Activated T-cell treated with anti-CD3 and anti-CD28 coated beads, Interleukin-2, amount 50 U/mL, for 72 hours (primary cell): ENCODE measurements at regions not wholly inside any gene's neighbourhood (a gene's known extent, or its start where the extent isn't known, plus 50 kb on each side); places are given as distances from the start of the nearest gene placed in this dataset.
"Not testable (repeated sequence)": the region's sequence is repeated elsewhere in the genome, so short reads cannot be mapped to it uniquely, and the experiment has no call there.

Experiments
- ATAC-seq, 2 donors: fragments of 150-1000 bp; cut with Tn5 transposase; replicated peaks in 1 of 2; 2 replicates each; pipeline ENCODE4 v1.10.0; 2021; ENCODE audit warnings: moderate library complexity in 2 of 2, mild to moderate bottlenecking in 1 of 2
- DNase-seq, 2 donors: peaks; one replicate each; pipeline ENCODE4 v3.0.0; 2021 to 2022; ENCODE audit warnings: mixed read lengths in 1 of 2
- H3K27ac Mint-ChIP-seq: one replicate; pipeline ENCODE4 v1.8.0; 2022; ENCODE audit warnings: mild to moderate bottlenecking, moderate library complexity, mixed read lengths
- H3K27me3 Mint-ChIP-seq: one replicate; pipeline ENCODE4 v1.8.0; 2022; ENCODE audit warnings: low read depth, mixed read lengths
- H3K36me3 Mint-ChIP-seq, 2 donors: one replicate each; pipeline ENCODE4 v1.8.0; 2022; ENCODE audit warnings: mixed read lengths in 2 of 2, mild to moderate bottlenecking in 1 of 2; ENCODE audit not compliant: insufficient read depth in 2 of 2
- H3K4me1 Mint-ChIP-seq: one replicate; pipeline ENCODE4 v1.8.0; 2022; ENCODE audit warnings: low read depth, mixed read lengths
- H3K4me3 Mint-ChIP-seq, 2 donors: one replicate each; pipeline ENCODE4 v1.8.0; 2022; ENCODE audit warnings: mild to moderate bottlenecking in 2 of 2, mixed read lengths in 2 of 2, moderate library complexity in 2 of 2
- H3K9me3 Mint-ChIP-seq, 2 donors: one replicate each; pipeline ENCODE4 v1.8.0; 2022; ENCODE audit warnings: mixed read lengths in 2 of 2

DNA sequence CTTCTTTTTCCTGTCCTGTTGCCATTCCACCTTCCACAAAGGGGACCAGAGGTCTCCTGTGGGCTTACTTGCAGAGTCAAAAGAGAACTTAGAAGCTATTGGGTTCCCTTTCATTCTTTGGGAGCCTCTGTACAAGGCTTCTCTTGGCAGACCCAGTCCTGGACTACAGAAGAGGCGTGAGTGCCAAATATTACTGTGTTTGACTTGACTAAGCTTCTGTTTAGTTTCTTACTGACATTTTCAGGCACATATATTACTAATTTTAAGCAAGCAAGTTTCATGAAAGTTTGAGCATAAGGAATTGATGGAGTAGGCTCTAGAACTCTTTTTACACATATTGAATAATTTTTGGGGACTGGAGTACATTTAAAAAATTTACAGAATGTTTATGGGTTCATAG, 254.4 kb downstream of the HAPSTR1 start:
- H3K36me3 Mint-ChIP-seq: peaks cover 0 to 3% of the 10 kb centered on the region in 2 donors
- no peak overlapping the region for H3K4me3 Mint-ChIP-seq
- H3K27ac Mint-ChIP-seq: no peak overlapping the region
- peaks cover 3 to 7% of the 10 kb centered on the region in 2 donors for H3K9me3 Mint-ChIP-seq
- ATAC-seq: no peak
- no peaks in the 10 kb centered on the region for H3K27me3 Mint-ChIP-seq
- no peak for DNase-seq
- no peaks in the 10 kb centered on the region for H3K4me1 Mint-ChIP-seq

DNA sequence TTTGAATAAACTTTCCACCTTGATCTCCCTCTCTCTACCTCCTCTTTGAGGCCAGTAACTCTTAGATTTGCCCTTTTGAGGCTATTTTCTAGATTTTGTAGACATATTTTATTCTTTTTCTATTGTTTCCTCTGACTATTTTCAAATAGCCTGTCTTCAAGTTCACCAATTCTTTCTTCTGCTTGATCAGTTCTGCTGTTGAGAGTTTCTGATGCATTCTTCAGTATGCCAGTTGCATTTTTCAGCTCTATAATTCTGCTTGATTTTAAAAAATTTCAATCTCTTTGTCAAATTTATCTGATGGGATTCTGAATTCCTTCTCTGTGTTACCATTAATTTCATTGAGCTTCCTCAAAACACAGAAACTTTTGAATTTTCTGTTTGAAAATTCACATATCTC, 257.5 kb downstream of the HAPSTR1 start:
- Mint-ChIP-seq H3K27me3 (no peaks in the 10 kb centered on the region), H3K9me3 (peaks cover 5 to 7% of the 10 kb centered on the region in 2 donors), H3K4me1 (no peaks in the 10 kb centered on the region), H3K4me3 (no peak overlapping the region), H3K27ac (no peak overlapping the region), H3K36me3 (peaks cover 0 to 3% of the 10 kb centered on the region in 2 donors)
- no peak for ATAC-seq
- DNase-seq: no peak

DNA sequence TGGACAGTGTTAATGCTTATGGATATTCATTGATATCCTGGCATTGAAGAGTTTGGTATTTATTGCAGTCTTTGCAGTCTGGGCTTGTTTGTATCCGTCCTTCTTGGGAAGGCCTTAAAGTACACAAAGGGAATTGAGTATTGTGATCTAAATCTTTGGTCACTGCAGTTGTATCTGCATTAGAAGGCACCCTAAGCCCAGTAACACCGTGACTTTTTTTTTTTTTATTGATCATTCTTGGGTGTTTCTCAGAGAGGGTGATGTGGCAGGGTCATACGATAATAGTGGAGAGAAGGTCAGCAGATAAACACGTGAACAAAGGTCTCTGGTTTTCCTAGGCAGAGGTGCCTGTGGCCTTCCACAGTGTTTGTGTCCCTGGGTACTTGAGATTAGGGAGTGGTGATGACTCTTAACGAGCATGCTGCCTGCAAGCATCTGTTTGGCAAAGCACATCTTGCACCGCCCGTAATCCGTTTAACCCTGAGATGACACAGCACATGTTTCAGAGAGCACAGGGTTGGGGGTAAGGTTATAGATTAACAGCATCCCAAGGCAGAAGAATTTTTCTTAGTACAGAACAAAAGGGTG, 258.0 kb downstream of the HAPSTR1 start:
- H3K27ac Mint-ChIP-seq, H3K27me3 Mint-ChIP-seq, H3K4me1 Mint-ChIP-seq, ATAC-seq, H3K4me3 Mint-ChIP-seq, H3K9me3 Mint-ChIP-seq, H3K36me3 Mint-ChIP-seq, DNase-seq: not testable (repeated sequence)

DNA sequence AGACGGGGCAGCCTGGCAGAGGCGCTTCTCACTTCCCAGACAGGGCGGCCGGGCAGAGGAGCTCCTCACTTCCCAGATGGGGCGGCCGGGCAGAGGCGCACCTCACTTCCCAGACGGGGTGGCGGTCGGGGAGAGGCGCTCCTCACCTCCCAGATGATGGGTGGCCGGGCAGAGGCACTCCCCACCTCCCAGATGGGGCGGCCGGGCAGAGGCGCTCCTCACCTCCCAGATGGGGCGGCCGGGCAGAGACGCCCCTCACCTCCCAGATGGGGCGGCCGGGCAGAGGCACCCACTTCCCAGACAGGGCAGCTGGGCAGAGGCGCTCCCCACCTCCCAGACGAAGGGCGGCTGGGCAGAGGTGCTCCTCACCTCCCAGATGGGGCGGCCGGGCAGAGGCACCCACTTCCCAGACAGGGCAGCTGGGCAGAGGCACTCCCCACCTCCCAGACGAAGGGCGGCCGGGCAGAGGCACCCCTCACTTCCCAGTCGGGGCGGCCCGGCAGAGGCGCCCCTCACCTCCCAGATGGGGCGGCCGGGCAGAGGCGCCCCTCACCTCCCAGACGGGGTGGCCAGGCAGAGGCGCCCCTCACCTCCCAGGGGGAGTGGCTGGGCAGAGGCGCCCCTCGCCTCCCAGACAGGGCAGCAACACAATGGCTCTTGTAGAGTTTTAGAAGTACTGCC, 258.8 kb downstream of the HAPSTR1 start:
- H3K36me3 Mint-ChIP-seq, DNase-seq, H3K4me1 Mint-ChIP-seq, ATAC-seq, H3K27ac Mint-ChIP-seq, H3K4me3 Mint-ChIP-seq, H3K9me3 Mint-ChIP-seq, H3K27me3 Mint-ChIP-seq: not testable (repeated sequence)

DNA sequence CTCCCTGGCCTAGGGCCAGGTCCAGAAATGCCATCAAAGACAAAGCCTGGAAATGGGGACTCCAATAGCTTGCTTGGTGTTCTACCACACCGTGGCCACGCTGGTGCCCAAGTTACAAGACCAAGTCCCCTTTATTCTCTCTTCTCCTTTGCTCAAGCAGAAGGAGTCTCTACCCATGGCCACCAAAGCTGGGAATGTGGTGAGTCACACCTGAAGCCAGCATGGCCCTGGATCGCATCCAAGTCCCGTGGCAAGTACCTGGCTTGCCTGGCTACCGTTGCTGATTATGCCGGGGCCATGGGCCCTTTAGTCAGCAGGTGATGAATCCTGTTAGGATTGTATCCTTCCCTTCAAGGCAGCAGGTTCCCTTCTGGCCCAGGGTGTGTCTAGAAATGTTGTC, 260.0 kb downstream of the HAPSTR1 start:
- no peak for DNase-seq
- H3K36me3 Mint-ChIP-seq: peaks cover 0 to 3% of the 10 kb centered on the region in 2 donors
- H3K4me1 Mint-ChIP-seq: no peaks in the 10 kb centered on the region
- no peak overlapping the region for H3K4me3 Mint-ChIP-seq
- ATAC-seq: no peak
- no peaks in the 10 kb centered on the region for H3K27me3 Mint-ChIP-seq
- no peak overlapping the region for H3K27ac Mint-ChIP-seq
- H3K9me3 Mint-ChIP-seq: peaks cover 10% of the 10 kb centered on the region in 2 donors

DNA sequence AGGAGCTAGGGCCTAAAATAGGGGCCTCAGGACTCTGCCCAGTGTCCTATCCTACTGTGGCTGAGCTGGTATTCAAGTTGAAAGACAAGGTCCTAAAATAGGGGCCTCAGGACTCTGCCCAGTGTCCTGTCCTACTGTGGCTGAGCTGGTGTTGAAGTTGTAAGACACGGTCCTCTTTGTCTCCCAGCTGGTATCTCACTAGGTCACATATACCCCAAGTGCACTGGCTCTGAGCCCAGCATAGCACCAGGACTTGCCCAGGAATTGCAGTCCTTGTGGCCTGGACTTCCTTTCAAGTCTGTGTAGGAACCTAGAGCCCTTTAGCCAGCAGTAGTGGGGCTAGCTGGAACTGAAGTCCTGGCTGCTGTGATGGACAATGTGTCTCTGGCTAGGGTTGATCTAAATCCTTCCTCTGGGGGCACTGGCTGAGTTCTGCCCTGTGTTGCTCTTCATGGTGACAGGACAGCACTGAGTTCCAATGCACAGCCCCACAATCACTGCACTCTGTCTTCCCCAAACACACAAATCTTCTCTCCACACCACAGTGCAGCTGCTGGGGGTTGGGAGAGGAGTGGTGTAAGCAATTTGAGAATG, 260.5 kb downstream of the HAPSTR1 start:
- DNase-seq (no peak), ATAC-seq (no peak)
- Mint-ChIP-seq H3K27ac (no peak overlapping the region), H3K27me3 (no peaks in the 10 kb centered on the region), H3K9me3 (peaks cover 10 to 11% of the 10 kb centered on the region in 2 donors), H3K4me3 (no peak overlapping the region), H3K4me1 (no peaks in the 10 kb centered on the region), H3K36me3 (peaks cover 0 to 3% of the 10 kb centered on the region in 2 donors)

DNA sequence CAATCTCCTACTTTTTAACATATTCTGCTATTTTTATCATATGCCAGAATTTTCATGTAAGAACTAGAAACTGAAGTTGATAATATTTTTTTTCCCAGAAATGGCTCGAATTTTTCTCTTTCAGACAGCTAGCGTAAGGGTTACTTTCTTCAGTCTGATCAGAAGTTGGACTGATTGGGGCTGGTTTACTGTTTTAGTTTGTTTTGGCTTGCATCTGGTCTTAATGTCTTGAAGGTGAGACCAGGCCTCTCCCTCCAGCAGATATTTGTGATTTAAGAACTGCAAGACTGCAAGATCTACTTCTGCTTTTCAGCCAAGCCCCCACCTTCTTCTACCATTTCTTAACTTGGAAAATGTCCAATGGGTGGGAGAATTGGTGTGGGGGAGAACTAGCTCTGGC, 266.4 kb downstream of the HAPSTR1 start:
- peaks cover 0 to 5% of the 10 kb centered on the region in 2 donors for H3K36me3 Mint-ChIP-seq
- H3K4me3 Mint-ChIP-seq: no peak overlapping the region
- DNase-seq (no peak), ATAC-seq (no peak)
- H3K27me3 Mint-ChIP-seq: no peaks in the 10 kb centered on the region
- no peak overlapping the region for H3K27ac Mint-ChIP-seq
- H3K9me3 Mint-ChIP-seq: peaks cover 10 to 13% of the 10 kb centered on the region in 2 donors
- no peaks in the 10 kb centered on the region for H3K4me1 Mint-ChIP-seq

DNA sequence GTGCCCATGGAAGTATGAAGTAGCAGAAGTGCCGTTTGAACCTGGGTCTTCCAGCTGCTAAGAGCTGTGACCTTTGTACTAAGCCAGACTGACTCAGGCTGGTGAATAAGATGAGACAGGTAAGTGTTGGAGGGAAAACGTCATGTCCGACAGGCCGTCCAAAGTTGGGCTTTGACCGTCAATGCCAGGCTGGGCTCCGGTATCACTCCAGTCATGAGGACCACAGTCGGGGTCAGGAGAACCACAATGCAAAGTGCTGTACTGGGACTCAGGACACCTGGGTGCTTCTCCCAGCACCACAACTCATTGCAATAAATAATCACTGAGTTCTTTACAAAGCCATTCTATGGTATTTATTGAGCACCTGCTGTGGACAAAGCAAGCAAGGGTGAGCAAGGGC, 268.6 kb downstream of the HAPSTR1 start:
- H3K27ac Mint-ChIP-seq: no peak overlapping the region
- H3K27me3 Mint-ChIP-seq: no peaks in the 10 kb centered on the region
- ATAC-seq (no peak), DNase-seq (no peak)
- H3K4me1 Mint-ChIP-seq: no peaks in the 10 kb centered on the region
- no peak overlapping the region for H3K4me3 Mint-ChIP-seq
- peaks cover 0 to 5% of the 10 kb centered on the region in 2 donors for H3K36me3 Mint-ChIP-seq
- H3K9me3 Mint-ChIP-seq: peaks cover 10 to 15% of the 10 kb centered on the region in 2 donors

DNA sequence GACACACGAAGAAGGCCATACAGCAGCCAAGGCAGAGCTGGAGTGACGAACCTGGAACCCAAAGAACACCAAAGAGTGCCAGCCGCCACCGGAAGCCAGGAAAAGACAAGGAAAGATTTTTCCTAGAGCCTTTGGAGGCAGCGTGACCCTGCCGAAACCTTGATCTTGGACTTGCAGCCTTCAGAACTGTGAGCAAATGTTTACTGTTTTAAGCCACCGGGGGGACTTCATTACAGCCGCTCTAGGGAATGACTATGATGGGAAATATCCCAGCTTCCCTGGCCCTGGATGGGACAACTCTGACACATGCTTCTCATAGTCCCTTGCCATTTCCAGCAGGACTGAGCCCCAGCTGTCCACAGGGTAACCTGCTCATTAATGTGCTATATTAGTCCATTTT, 270.6 kb downstream of the HAPSTR1 start:
- Mint-ChIP-seq H3K36me3 (peaks cover 0 to 3% of the 10 kb centered on the region in 2 donors), H3K27me3 (no peaks in the 10 kb centered on the region), H3K4me3 (no peak overlapping the region), H3K9me3 (peaks cover 5 to 8% of the 10 kb centered on the region in 2 donors), H3K27ac (no peak overlapping the region), H3K4me1 (no peaks in the 10 kb centered on the region)
- no peak for DNase-seq
- ATAC-seq: no peak

DNA sequence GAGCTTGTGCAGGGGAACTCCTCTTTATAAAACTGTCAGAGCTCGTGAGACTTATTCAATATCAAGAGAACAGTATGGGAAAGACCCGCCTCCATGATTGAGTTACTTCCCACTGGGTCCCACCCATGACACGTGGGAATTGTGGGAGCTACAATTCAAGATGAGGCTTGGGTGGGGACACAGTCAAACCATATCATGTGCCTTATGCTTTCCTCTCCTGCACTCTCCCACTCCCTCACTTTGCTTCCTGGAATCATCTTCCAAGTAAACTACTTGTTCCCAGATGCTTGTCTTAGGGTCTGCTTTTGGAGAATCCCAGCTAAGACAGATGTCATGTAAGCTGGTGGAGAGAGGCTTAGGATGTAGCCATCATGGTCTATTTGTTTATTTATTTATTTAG, 271.2 kb downstream of the HAPSTR1 start:
- no peaks in the 10 kb centered on the region for H3K4me1 Mint-ChIP-seq
- DNase-seq: no peak
- peaks cover 1 to 6% of the 10 kb centered on the region in 2 donors for H3K9me3 Mint-ChIP-seq
- no peaks in the 10 kb centered on the region for H3K36me3 Mint-ChIP-seq
- H3K27me3 Mint-ChIP-seq: no peaks in the 10 kb centered on the region
- H3K27ac Mint-ChIP-seq: no peak overlapping the region
- ATAC-seq: no peak
- H3K4me3 Mint-ChIP-seq: no peak overlapping the region

DNA sequence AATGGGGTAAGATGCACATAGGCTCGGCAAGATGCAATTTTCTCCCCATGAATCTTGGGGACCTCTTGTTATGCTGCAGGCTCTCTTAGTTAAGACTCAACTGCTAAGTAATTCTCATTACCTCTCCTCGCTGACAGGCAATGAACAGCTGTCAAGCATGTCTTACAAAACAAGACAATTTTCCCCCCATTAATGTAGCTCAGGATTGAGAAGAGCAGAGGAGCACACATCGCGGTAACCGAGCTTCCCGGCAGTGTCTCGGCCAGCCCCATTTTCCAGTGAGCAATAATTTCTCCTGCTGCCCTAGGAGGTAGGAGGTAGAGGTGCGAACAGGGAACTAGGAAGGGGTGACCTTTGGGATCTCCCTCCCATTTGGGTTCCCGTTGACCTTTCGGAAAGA, 272.1 kb downstream of the HAPSTR1 start:
- no peak overlapping the region for H3K4me3 Mint-ChIP-seq
- H3K4me1 Mint-ChIP-seq: no peaks in the 10 kb centered on the region
- H3K27me3 Mint-ChIP-seq: no peaks in the 10 kb centered on the region
- H3K36me3 Mint-ChIP-seq: no peaks in the 10 kb centered on the region
- H3K27ac Mint-ChIP-seq: no peak overlapping the region
- H3K9me3 Mint-ChIP-seq: peaks cover 1 to 4% of the 10 kb centered on the region in 2 donors
- ATAC-seq: no peak
- no peak for DNase-seq

DNA sequence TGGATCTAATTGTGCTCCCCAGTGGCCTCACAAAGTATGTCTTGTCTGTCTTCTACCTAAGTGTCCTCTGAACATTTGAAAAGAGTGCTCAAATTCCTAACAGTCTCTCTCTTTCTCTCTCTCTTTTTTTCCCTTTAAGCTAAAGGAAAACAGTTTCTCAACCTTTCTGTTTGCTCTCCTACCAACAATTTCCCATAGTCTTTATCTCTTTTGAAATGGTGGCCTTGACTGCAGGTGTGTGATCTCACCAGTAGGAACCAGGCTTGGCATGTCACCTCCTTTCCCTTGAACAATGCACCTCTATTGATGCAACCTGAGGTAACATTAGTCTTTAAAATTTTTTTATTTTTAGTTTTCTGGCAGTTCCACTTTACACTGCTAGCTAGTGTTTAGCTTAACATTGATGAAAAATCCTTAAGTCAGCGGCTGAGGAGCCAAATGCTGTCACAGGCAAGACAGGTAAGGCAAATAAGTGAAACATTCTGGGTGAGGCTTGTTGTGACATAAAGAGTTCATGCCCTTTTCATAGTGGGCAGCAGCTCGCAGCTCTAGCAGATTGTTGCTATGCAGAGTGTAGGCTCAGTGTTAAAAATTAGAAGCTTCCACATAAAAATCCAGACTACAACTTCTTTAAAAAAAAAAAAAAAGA, 273.4 kb downstream of the HAPSTR1 start:
- ATAC-seq (no peak), DNase-seq (no peak)
- H3K9me3 Mint-ChIP-seq: peaks cover 1% of the 10 kb centered on the region in 2 donors
- no peak overlapping the region for H3K4me3 Mint-ChIP-seq
- H3K36me3 Mint-ChIP-seq: no peaks in the 10 kb centered on the region
- H3K4me1 Mint-ChIP-seq: no peaks in the 10 kb centered on the region
- no peaks in the 10 kb centered on the region for H3K27me3 Mint-ChIP-seq
- H3K27ac Mint-ChIP-seq: no peak overlapping the region

DNA sequence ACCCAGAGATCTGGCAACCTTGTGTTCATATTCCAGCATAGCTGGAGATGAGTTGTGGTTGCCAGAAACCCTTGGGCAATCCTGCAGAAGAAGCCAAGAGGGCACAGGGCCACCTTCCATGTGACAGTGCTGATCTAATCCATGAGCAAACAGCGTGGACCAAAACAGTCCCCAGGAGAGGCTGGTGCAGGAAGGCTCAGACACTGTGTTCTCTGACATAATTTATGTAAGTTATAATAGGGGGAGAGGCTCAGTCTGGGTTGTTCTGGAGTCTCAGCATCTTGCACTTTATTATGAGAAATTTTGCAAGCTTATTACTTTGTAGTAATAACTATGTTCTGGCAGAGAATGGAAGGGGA, 273.9 kb downstream of the HAPSTR1 start:
- H3K4me3 Mint-ChIP-seq: no peak overlapping the region
- ATAC-seq: no peak
- no peaks in the 10 kb centered on the region for H3K27me3 Mint-ChIP-seq
- no peak for DNase-seq
- no peak overlapping the region for H3K27ac Mint-ChIP-seq
- H3K36me3 Mint-ChIP-seq: no peaks in the 10 kb centered on the region
- H3K4me1 Mint-ChIP-seq: no peaks in the 10 kb centered on the region
- H3K9me3 Mint-ChIP-seq: peaks cover 0 to 1% of the 10 kb centered on the region in 2 donors
